Testis (tissue), 2 donors: ENCODE measurements at regions not wholly inside any gene's neighbourhood (a gene's known extent, or its start where the extent isn't known, plus 50 kb on each side); places are given as distances from the start of the nearest gene placed in this dataset.

Source experiments
- CTCF ChIP-seq, 3 experiments: fragments of 450-650 bp in 2 of 3; fragments of 200-600 bp in 1 of 3; sonication (generic) in 1 of 3; IDR thresholded peaks; one replicate each; pipeline ENCODE4 v1.5.1; 2016 to 2019; ENCODE audit warnings: antibody characterized with exemption in 3 of 3, mild to moderate bottlenecking in 2 of 3, moderate library complexity in 1 of 3
- POLR2A ChIP-seq: fragments of 450-650 bp; IDR thresholded peaks from one replicate; pipeline ENCODE4 v1.6.1; 2017; ENCODE audit warnings: antibody characterized with exemption, mild to moderate bottlenecking, moderate library complexity

- no peak for TF ChIP-seq CTCF (IDR thresholded peaks at IDR 0.05)
- no peak for TF ChIP-seq POLR2A
These were observed 921.9 kb downstream of the SQOR start for GRCh38 chr15:46556559-46557379.
